Natural killer cell (primary cell): ENCODE measurements at regions not wholly inside any gene's neighbourhood (a gene's known extent, or its start where the extent isn't known, plus 50 kb on each side); places are given as distances from the start of the nearest gene placed in this dataset.

Experiments used
- ATAC-seq, 3 donors: fragments of 150-1000 bp in 2 of 3; fragments of 200-7000 bp in 1 of 3; cut with Tn5 transposase; 1 replicate in 1 of 3; 2 replicates in 2 of 3; pipeline ENCODE4 v1.10.0; 2021; ENCODE audit warnings: mild to moderate bottlenecking in 2 of 3, moderate library complexity in 2 of 3
- DNase-seq, 2 donors: peaks; one replicate each; pipeline versions ENCODE4 v3.0.0 to v3.0.0-alpha.2; 2013 to 2021; ENCODE audit warnings: mixed read lengths in 1 of 2
- H3K27ac ChIP-seq: one replicate; pipeline ENCODE4 v1.5.1; 2013; ENCODE audit warnings: mild to moderate bottlenecking, low read length
- H3K27me3 ChIP-seq: one replicate; pipeline ENCODE4 v1.6.1; 2013; ENCODE audit warnings: low read length; ENCODE audit not compliant: control insufficient read depth, insufficient read depth
- H3K36me3 ChIP-seq: one replicate; pipeline ENCODE4 v1.6.1; 2013; ENCODE audit warnings: low read length; ENCODE audit not compliant: control insufficient read depth, insufficient read depth
- H3K4me1 ChIP-seq: one replicate; pipeline ENCODE4 v1.6.1; 2013; ENCODE audit warnings: low read length; ENCODE audit not compliant: control insufficient read depth, insufficient read depth
- H3K4me3 ChIP-seq: one replicate; pipeline ENCODE4 v1.5.1; 2013; ENCODE audit warnings: low read length
- H3K9me3 ChIP-seq: one replicate; pipeline ENCODE4 v1.6.1; 2013; ENCODE audit warnings: low read length; ENCODE audit not compliant: control insufficient read depth, insufficient read depth
- H3K27ac Mint-ChIP-seq, 2 donors: one replicate each; pipeline ENCODE4 v1.8.0; 2022; ENCODE audit warnings: mild to moderate bottlenecking in 2 of 2, mixed read lengths in 2 of 2, moderate library complexity in 1 of 2
- H3K27me3 Mint-ChIP-seq, 2 donors: one replicate each; pipeline ENCODE4 v1.8.0; 2022; ENCODE audit warnings: low read depth in 2 of 2, mixed read lengths in 2 of 2
- H3K36me3 Mint-ChIP-seq: one replicate; pipeline ENCODE4 v1.8.0; 2022; ENCODE audit warnings: mixed read lengths
- H3K4me1 Mint-ChIP-seq, 2 donors: one replicate each; pipeline ENCODE4 v1.8.0; 2022; ENCODE audit warnings: mixed read lengths in 2 of 2
- H3K4me3 Mint-ChIP-seq: one replicate; pipeline ENCODE4 v1.8.0; 2022; ENCODE audit warnings: mild to moderate bottlenecking, moderate library complexity, mixed read lengths
- H3K9me3 Mint-ChIP-seq, 2 donors: one replicate each; pipeline ENCODE4 v1.8.0; 2022; ENCODE audit warnings: mixed read lengths in 2 of 2
- CTCF ChIP-seq: fragments of 200-600 bp; IDR thresholded peaks from one replicate; pipeline ENCODE4 v1.8.0; 2022; ENCODE audit warnings: antibody characterized with exemption
- WGBS: methylation state at CpG from one replicate; pipeline ENCODE4 v1.1.7; 2013; ENCODE audit warnings: missing lambda C conversion rate; ENCODE audit not compliant: insufficient coverage; 5-methylcytosine and 5-hydroxymethylcytosine counted together
- intact Hi-C: fragments of 100-400 bp; cut with micrococcal nuclease; formaldehyde crosslinking; loops from one replicate; pipeline ENCODE4 v1.14.2; 2022

- Mint-ChIP-seq H3K4me3 (no peak overlapping the region), H3K9me3 (peaks cover 0 to 3% of the 10 kb centered on the region in 2 donors), H3K27me3 (peaks cover 3 to 23% of the 10 kb centered on the region in 2 donors), H3K36me3 (no peaks in the 10 kb centered on the region), H3K27ac (no peak overlapping the region), H3K4me1 (no peaks in the 10 kb centered on the region)
- no peak for TF ChIP-seq CTCF
- Histone ChIP-seq H3K4me1 (no peaks in the 10 kb centered on the region), H3K9me3 (no peaks in the 10 kb centered on the region), H3K4me3 (no peak overlapping the region), H3K27me3 (no peaks in the 10 kb centered on the region), H3K36me3 (no peaks in the 10 kb centered on the region), H3K27ac (no peak overlapping the region)
- intact Hi-C loops: no loop called here
- WGBS: 80% methylated on average over 4 of the region's 5 CpGs
- ATAC-seq: no peak
- no peak for DNase-seq
Observed at GRCh38 chr1:4085546-4085945, 185.5 kb upstream of the C1orf174 start.

- intact Hi-C loops: no loop called here
- H3K4me3 Mint-ChIP-seq: no peak overlapping the region
Observed at GRCh38 chr1:4086085-4086850, 186.2 kb upstream of the C1orf174 start.

GRCh38 chr1:4086921-4087320, 186.8 kb upstream of the C1orf174 start:
- no peaks in the 10 kb centered on the region for H3K27me3 ChIP-seq
- TF ChIP-seq CTCF: no peak
- H3K27ac ChIP-seq: no peak overlapping the region
- H3K27me3 Mint-ChIP-seq: peaks cover 3 to 23% of the 10 kb centered on the region in 2 donors
- no peaks in the 10 kb centered on the region for H3K4me1 ChIP-seq
- WGBS: 87% methylated on average over 4 of the region's 4 CpGs
- no peaks in the 10 kb centered on the region for H3K4me1 Mint-ChIP-seq
- ATAC-seq (no peak), DNase-seq (no peak)
- H3K27ac Mint-ChIP-seq: no peak overlapping the region
- no peak overlapping the region for H3K4me3 ChIP-seq
- intact Hi-C loops: no loop called here
- no peaks in the 10 kb centered on the region for H3K9me3 Mint-ChIP-seq
- H3K9me3 ChIP-seq: peaks cover 10% of the 10 kb centered on the region
- no peak overlapping the region for H3K4me3 Mint-ChIP-seq
- H3K36me3 Mint-ChIP-seq: no peaks in the 10 kb centered on the region
- H3K36me3 ChIP-seq: no peaks in the 10 kb centered on the region

More at GRCh38 chr1:4086085-4086850, 186.2 kb upstream of the C1orf174 start:
- Mint-ChIP-seq H3K36me3 (no peaks in the 10 kb centered on the region), H3K27ac (no peak overlapping the region), H3K9me3 (no peaks in the 10 kb centered on the region), H3K4me1 (no peaks in the 10 kb centered on the region), H3K27me3 (peaks cover 3 to 23% of the 10 kb centered on the region in 2 donors)
- 89% methylated on average over 11 of the region's 14 CpGs for WGBS
- H3K27me3 ChIP-seq: no peaks in the 10 kb centered on the region
- H3K4me3 ChIP-seq: no peak overlapping the region
- DNase-seq (no peak), ATAC-seq (no peak)
- H3K36me3 ChIP-seq: no peaks in the 10 kb centered on the region
- peaks cover 4% of the 10 kb centered on the region for H3K9me3 ChIP-seq
- no peak overlapping the region for H3K27ac ChIP-seq
- H3K4me1 ChIP-seq: no peaks in the 10 kb centered on the region
- TF ChIP-seq CTCF: no peak
